ENCODE measurements at regions not wholly inside any gene's neighbourhood (a gene's known extent, or its start where the extent isn't known, plus 50 kb on each side); places are given as distances from the start of the nearest gene placed in this dataset.

- no peak for TF ChIP-seq CTCF (conservative IDR thresholded peaks at IDR 0.05 in 1 of 2, IDR thresholded peaks at IDR 0.05 in 1 of 2; ENCODE audit: extremely low read depth in 1 of 2, insufficient read depth in 1 of 2, low read depth in 1 of 2, low read length in 2 of 2)
- TF ChIP-seq EZH2 (IDR thresholded peaks at IDR 0.05; ENCODE audit: borderline replicate concordance, low read length), result no peak
These were observed 59.3 kb upstream of the JAG1 start for GRCh38 chr20:10733122-10733521.

Measured in mammary epithelial cell (primary cell).